ENCODE measurements at regions not wholly inside any gene's neighbourhood (a gene's known extent, or its start where the extent isn't known, plus 50 kb on each side); places are given as distances from the start of the nearest gene placed in this dataset.

DNA sequence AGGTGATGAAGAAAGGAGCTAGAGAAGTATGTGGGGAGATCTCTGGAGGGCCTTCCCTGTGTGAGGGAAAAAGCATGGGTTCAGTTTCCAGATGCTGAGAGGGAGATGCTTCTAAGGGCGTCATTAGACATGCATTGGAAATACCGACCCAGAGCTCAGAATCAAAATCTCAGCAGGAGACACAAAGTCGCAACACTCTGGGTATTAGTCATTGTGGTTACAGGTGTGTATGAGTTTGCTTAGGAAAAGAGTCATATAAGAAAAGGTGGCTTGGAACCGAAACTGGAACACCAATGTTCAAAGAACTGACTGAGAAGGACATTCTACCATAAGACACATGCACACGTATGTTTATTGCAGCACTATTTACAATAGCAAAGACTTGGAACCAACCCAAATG is 477.1 kb downstream of the FBXO15 start:
- TF ChIP-seq POLR2AphosphoS5 (IDR thresholded peaks at IDR 0.05) (no peak), EP300 (IDR thresholded peaks at IDR 0.05) (no peak)
- TF ChIP-seq, protein P1, sequence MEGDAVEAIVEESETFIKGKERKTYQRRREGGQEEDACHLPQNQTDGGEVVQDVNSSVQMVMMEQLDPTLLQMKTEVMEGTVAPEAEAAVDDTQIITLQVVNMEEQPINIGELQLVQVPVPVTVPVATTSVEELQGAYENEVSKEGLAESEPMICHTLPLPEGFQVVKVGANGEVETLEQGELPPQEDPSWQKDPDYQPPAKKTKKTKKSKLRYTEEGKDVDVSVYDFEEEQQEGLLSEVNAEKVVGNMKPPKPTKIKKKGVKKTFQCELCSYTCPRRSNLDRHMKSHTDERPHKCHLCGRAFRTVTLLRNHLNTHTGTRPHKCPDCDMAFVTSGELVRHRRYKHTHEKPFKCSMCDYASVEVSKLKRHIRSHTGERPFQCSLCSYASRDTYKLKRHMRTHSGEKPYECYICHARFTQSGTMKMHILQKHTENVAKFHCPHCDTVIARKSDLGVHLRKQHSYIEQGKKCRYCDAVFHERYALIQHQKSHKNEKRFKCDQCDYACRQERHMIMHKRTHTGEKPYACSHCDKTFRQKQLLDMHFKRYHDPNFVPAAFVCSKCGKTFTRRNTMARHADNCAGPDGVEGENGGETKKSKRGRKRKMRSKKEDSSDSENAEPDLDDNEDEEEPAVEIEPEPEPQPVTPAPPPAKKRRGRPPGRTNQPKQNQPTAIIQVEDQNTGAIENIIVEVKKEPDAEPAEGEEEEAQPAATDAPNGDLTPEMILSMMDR (IDR thresholded peaks at IDR 0.05), result no peak
